Neural crest cell (in vitro differentiated cells): ENCODE measurements at regions not wholly inside any gene's neighbourhood (a gene's known extent, or its start where the extent isn't known, plus 50 kb on each side); places are given as distances from the start of the nearest gene placed in this dataset.

Source experiments
- DNase-seq: peaks from one replicate; pipeline ENCODE4 v3.0.0; 2021; ENCODE audit warnings: low read depth, mixed read lengths, low spot score
- H3K27ac Mint-ChIP-seq: one replicate; pipeline ENCODE4 v1.8.0; 2021; ENCODE audit warnings: mild to moderate bottlenecking, mixed read lengths; ENCODE audit not compliant: unreplicated experiment
- H3K27me3 Mint-ChIP-seq: 2 replicates; pipeline ENCODE4 v1.8.0; 2021; ENCODE audit warnings: low read depth, mild to moderate bottlenecking, mixed read lengths
- H3K36me3 Mint-ChIP-seq: 2 replicates; pipeline ENCODE4 v1.8.0; 2021; ENCODE audit warnings: low read depth, mild to moderate bottlenecking, mixed read lengths
- H3K4me1 Mint-ChIP-seq: 2 replicates; pipeline ENCODE4 v1.8.0; 2021; ENCODE audit warnings: mixed read lengths
- H3K4me3 Mint-ChIP-seq: one replicate; pipeline ENCODE4 v1.8.0; 2021; ENCODE audit warnings: mild to moderate bottlenecking, mixed read lengths
- H3K9me3 Mint-ChIP-seq: 2 replicates; pipeline ENCODE4 v1.8.0; 2021; ENCODE audit warnings: mixed read lengths
- TF ChIP-seq, protein P1 (sequence below): fragments of 200-600 bp; sonication (generic); conservative IDR thresholded peaks from 2 replicates; pipeline ENCODE4 v1.5.0; 2021; ENCODE audit warnings: antibody characterized with exemption, mild to moderate bottlenecking

DNA sequence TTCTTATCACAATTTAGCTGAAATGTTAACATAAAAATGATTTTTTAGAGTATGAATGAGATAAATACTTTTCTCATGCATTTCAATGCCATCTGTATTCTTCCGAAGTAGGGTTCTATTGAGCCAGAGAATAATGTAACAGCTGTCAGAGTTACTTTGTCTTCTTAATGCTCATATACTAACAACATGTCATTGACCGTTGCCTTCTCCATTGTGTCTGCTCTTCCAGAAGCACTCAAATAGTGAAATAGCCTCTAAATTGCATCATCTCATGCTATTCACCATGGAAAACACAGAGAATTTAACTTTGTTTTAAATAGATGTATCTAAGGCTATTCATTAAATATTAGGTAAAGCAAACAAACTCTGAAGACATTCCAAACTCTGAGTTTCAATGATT lies 1875.9 kb upstream of the CDH9 start:
- no peaks in the 10 kb centered on the region for H3K27me3 Mint-ChIP-seq

DNA sequence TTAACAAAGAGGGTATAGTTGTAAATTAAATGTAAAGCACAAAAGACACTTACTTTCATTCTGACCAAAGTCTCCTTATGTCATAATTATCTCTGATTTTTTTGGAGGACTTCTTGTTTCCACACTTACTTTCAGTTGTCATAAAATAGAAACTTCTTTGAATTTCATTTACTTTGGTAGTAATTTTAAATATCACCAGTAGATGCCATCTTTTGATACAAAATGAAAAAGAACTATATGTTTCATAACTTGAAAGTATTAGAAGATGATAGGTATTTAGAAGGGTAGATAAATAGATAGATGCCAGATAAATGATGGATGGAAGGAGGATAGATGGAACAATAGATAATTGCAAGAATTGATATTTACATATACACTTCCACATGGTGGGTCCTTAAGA lies 1865.3 kb upstream of the CDH9 start:
- TF ChIP-seq, protein P1, sequence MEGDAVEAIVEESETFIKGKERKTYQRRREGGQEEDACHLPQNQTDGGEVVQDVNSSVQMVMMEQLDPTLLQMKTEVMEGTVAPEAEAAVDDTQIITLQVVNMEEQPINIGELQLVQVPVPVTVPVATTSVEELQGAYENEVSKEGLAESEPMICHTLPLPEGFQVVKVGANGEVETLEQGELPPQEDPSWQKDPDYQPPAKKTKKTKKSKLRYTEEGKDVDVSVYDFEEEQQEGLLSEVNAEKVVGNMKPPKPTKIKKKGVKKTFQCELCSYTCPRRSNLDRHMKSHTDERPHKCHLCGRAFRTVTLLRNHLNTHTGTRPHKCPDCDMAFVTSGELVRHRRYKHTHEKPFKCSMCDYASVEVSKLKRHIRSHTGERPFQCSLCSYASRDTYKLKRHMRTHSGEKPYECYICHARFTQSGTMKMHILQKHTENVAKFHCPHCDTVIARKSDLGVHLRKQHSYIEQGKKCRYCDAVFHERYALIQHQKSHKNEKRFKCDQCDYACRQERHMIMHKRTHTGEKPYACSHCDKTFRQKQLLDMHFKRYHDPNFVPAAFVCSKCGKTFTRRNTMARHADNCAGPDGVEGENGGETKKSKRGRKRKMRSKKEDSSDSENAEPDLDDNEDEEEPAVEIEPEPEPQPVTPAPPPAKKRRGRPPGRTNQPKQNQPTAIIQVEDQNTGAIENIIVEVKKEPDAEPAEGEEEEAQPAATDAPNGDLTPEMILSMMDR, result no peak
- Mint-ChIP-seq H3K27me3 (no peaks in the 10 kb centered on the region), H3K36me3 (no peaks in the 10 kb centered on the region), H3K9me3 (no peaks in the 10 kb centered on the region), H3K4me3 (no peak overlapping the region), H3K27ac (no peak overlapping the region), H3K4me1 (no peaks in the 10 kb centered on the region)
- DNase-seq, result no peak

More for the DNA sequence above, 1875.9 kb upstream of the CDH9 start:
- Mint-ChIP-seq H3K9me3 (no peaks in the 10 kb centered on the region), H3K36me3 (no peaks in the 10 kb centered on the region), H3K4me1 (peaks cover 4% of the 10 kb centered on the region), H3K4me3 (no peak overlapping the region), H3K27ac (no peak overlapping the region)
- TF ChIP-seq, protein P1, result no peak
- DNase-seq, result no peak

DNA sequence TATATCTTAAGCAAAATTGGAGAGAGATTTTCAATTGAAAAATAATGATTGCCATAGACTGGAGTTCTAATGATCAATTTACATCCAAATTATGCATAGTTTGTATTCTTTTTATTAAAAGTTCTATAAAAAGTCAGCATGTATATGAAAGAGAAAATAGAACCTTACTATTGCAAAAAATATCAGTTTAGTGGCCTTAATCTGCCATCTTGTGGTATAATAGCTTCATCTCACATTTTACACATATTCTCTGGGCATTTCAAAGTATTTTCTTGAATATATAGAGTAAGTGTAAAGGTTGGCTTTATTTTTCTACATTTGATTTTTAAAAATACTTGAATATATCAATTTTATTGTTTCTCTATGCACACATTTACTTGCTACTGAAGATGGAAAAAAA lies 1858.6 kb upstream of the CDH9 start:
- peaks cover 4% of the 10 kb centered on the region for H3K36me3 Mint-ChIP-seq
- TF ChIP-seq, protein P1, result peak; percentile 62

DNA sequence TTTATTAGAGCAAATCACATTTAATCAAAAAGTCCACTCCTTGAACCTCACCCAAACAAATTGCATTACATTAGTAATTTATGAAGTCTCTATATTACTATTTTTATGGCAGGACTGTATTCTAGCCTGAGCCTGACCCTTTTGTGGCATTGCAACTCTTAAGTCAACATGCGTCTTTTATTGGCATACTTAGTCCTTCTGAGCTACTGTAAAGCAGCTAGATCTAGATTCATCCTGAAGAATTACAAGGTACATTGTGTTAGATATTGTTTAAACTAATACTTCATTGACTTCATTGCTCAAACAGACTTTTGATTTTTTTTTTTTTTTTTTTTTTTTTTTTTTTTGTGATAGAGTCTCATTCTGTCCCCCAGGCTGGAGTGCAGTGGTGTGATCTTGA lies 1842.5 kb upstream of the CDH9 start:
- H3K4me3 Mint-ChIP-seq, result no peak overlapping the region
- H3K27me3 Mint-ChIP-seq, result no peaks in the 10 kb centered on the region
- H3K9me3 Mint-ChIP-seq, result peaks cover 6% of the 10 kb centered on the region
- TF ChIP-seq, protein P1, result no peak
- DNase-seq, result no peak
- no peaks in the 10 kb centered on the region for H3K4me1 Mint-ChIP-seq
- H3K27ac Mint-ChIP-seq, result no peak overlapping the region
- peaks cover 5% of the 10 kb centered on the region for H3K36me3 Mint-ChIP-seq

More for the DNA sequence above, 1858.6 kb upstream of the CDH9 start:
- peaks cover 2% of the 10 kb centered on the region for H3K9me3 Mint-ChIP-seq
- H3K4me1 Mint-ChIP-seq, result no peaks in the 10 kb centered on the region
- no peak overlapping the region for H3K27ac Mint-ChIP-seq
- no peaks in the 10 kb centered on the region for H3K27me3 Mint-ChIP-seq
- DNase-seq, result no peak
- no peak overlapping the region for H3K4me3 Mint-ChIP-seq

DNA sequence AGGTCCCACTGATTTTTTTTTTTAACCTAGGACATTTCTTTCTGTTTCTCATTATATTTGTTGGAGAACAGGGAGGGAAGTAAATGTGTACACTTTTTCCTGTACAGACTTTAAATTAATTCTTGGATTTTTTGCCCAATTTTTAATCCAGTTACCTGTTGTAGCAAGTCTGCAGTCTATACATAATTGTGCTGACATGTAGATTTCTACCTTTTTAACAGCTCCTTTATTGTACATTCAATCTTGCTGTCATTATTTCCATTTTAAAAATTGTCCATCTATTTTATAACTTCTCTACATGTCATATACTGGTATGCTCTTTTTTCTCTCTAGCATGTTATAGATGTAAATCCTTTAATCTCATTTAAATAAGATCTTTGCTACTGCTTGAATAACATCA lies 1838.7 kb upstream of the CDH9 start:
- no peak overlapping the region for H3K4me3 Mint-ChIP-seq
- H3K9me3 Mint-ChIP-seq, result no peaks in the 10 kb centered on the region
- H3K27me3 Mint-ChIP-seq, result no peaks in the 10 kb centered on the region
- TF ChIP-seq, protein P1, result no peak
- no peak overlapping the region for H3K27ac Mint-ChIP-seq
- no peak for DNase-seq
- H3K4me1 Mint-ChIP-seq, result no peaks in the 10 kb centered on the region
- H3K36me3 Mint-ChIP-seq, result no peaks in the 10 kb centered on the region

DNA sequence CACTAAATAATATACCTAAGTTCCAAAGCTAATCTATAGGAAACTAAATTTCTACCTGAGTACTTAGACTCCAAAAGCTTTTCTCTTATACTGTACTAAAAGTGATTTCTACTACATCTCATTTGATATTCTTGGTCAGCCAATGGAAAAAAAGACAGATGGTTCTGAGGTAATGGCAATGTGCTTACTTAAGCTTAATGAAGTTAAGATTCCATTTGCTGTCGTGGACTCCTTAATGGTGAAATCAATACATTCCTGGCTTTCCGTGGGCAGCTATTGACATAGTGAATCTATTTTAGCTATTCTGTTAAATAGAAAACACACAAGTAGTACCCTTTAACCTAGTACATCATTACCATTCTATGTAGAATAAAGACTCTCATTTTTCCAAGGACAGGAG lies 1825.6 kb upstream of the CDH9 start:
- DNase-seq, result no peak
- TF ChIP-seq, protein P1, result no peak
- no peak overlapping the region for H3K4me3 Mint-ChIP-seq
- no peaks in the 10 kb centered on the region for H3K36me3 Mint-ChIP-seq
- H3K4me1 Mint-ChIP-seq, result no peaks in the 10 kb centered on the region
- no peaks in the 10 kb centered on the region for H3K9me3 Mint-ChIP-seq
- no peaks in the 10 kb centered on the region for H3K27me3 Mint-ChIP-seq
- no peak overlapping the region for H3K27ac Mint-ChIP-seq
